Ovary (tissue), 3 donors: ENCODE measurements at regions not wholly inside any gene's neighbourhood (a gene's known extent, or its start where the extent isn't known, plus 50 kb on each side); places are given as distances from the start of the nearest gene placed in this dataset.

Experiments
- CTCF ChIP-seq, 3 donors: fragments of 450-650 bp in 2 of 3; fragments of 200-600 bp in 1 of 3; IDR thresholded peaks; one replicate each; pipeline versions ENCODE4 v1.5.1 to v1.8.0; 2016 to 2022; ENCODE audit warnings: antibody characterized with exemption in 3 of 3, mild to moderate bottlenecking in 1 of 3
- POLR2A ChIP-seq: fragments of 450-650 bp; IDR thresholded peaks from one replicate; pipeline ENCODE4 v1.6.1; 2017; ENCODE audit warnings: antibody characterized with exemption, mild to moderate bottlenecking, moderate library complexity
- donor health status: DM: no; HTN: no; CAD: no.

- TF ChIP-seq CTCF (IDR thresholded peaks at IDR 0.05) (no peak), POLR2A (no peak)
Observed at GRCh38 chr4:165666836-165667235, 206.2 kb upstream of the TLL1 start.
